ENCODE measurements at regions not wholly inside any gene's neighbourhood (a gene's known extent, or its start where the extent isn't known, plus 50 kb on each side); places are given as distances from the start of the nearest gene placed in this dataset.

- TF ChIP-seq CTCF (IDR thresholded peaks at IDR 0.05) (no peak), POLR2A (IDR thresholded peaks at IDR 0.05) (no peak), POLR2AphosphoS5 (IDR thresholded peaks at IDR 0.05) (no peak)
These were observed 240.4 kb downstream of the OGFRL1 start for GRCh38 chr6:71529026-71529425.

Data from breast epithelium (tissue), 3 donors.